ENCODE measurements at regions not wholly inside any gene's neighbourhood (a gene's known extent, or its start where the extent isn't known, plus 50 kb on each side); places are given as distances from the start of the nearest gene placed in this dataset.

DNA sequence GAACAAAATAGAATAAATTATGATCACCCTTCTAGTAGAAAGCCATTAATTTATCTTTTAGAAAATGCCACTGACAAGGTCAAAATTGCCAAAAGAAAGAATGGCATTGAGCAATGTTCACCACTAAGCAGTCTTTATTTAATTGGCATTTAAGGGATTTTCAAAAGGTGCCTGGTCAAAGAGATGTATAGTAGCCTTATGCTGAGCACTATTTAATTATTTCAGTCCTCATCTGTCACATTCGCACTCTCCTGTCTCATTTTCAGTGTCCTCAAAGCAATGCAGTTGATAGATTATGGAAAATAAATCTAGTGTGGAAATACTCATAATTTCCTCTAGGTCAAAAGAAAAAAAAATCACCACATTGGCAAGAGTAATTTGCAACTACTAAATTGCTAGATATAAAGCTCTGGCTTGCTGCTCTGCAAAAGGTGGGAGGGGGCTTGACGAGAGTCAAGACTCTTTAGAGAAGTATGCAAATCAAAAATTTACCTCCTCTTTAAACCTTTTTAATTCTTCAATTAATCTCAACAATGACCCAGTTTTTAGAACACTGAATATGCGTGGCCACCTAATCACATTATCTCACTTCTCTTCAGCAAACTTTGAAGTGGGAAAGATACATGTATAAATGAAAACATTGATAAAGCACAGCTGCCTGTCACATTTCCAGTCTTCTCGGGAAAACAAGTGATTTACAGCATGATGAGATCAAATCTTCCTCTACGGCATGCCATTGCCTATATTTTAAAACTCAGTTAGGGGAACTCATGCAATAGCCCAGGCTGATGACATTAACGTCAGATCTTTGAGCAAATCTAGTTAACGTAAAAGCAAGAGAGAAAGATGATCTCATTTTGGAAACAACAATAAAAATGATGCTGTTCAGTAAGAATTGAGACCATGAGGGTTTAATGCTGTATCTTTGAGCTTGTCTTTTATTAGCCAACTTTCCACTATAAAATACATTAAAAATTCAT lies 373.1 kb upstream of the DCN start:
- TF ChIP-seq, protein P1, sequence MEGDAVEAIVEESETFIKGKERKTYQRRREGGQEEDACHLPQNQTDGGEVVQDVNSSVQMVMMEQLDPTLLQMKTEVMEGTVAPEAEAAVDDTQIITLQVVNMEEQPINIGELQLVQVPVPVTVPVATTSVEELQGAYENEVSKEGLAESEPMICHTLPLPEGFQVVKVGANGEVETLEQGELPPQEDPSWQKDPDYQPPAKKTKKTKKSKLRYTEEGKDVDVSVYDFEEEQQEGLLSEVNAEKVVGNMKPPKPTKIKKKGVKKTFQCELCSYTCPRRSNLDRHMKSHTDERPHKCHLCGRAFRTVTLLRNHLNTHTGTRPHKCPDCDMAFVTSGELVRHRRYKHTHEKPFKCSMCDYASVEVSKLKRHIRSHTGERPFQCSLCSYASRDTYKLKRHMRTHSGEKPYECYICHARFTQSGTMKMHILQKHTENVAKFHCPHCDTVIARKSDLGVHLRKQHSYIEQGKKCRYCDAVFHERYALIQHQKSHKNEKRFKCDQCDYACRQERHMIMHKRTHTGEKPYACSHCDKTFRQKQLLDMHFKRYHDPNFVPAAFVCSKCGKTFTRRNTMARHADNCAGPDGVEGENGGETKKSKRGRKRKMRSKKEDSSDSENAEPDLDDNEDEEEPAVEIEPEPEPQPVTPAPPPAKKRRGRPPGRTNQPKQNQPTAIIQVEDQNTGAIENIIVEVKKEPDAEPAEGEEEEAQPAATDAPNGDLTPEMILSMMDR (IDR thresholded peaks at IDR 0.05) = no peak
- TF ChIP-seq EP300 (IDR thresholded peaks at IDR 0.05) = no peak
- no peak for TF ChIP-seq POLR2A (IDR thresholded peaks at IDR 0.05)
- no peak for TF ChIP-seq POLR2AphosphoS5 (IDR thresholded peaks at IDR 0.05)
